H1 (cell line): ENCODE measurements at regions not wholly inside any gene's neighbourhood (a gene's known extent, or its start where the extent isn't known, plus 50 kb on each side); places are given as distances from the start of the nearest gene placed in this dataset.

Source experiments
- CBX5 ChIP-seq: fragments of 300-800, 300-1000 bp; sonication (generic); IDR thresholded peaks from 2 replicates; pipeline ENCODE4 v1.7.1; 2016; ENCODE audit warnings: antibody characterized with exemption, low read length, low read depth
- CHD2 ChIP-seq: IDR thresholded peaks from 2 replicates; pipeline ENCODE4 v1.6.1; 2012; ENCODE audit warnings: low read length, improper control_type of control experiment
- EZH2 ChIP-seq: fragments of 200-600 bp; sonication (generic); IDR thresholded peaks from 2 replicates; pipeline ENCODE4 v1.7.1; 2012; ENCODE audit warnings: low read depth, mild to moderate bottlenecking, moderate library complexity, low read length, inconsistent platforms; ENCODE audit not compliant: severe bottlenecking
- GABPA ChIP-seq: IDR thresholded peaks from 2 replicates; pipeline ENCODE4 v1.6.1; 2011; ENCODE audit warnings: mild to moderate bottlenecking, low read length, moderate library complexity, borderline replicate concordance; ENCODE audit not compliant: insufficient read depth
- GTF2F1 ChIP-seq: IDR thresholded peaks from 2 replicates; pipeline ENCODE4 v1.6.1; 2012; ENCODE audit warnings: low read depth, low read length, improper control_type of control experiment, borderline replicate concordance
- NANOG ChIP-seq: IDR thresholded peaks from 2 replicates; pipeline ENCODE4 v1.6.1; 2011; ENCODE audit warnings: low read length, low read depth, mild to moderate bottlenecking, inconsistent platforms; ENCODE audit not compliant: insufficient read depth, poor library complexity, severe bottlenecking
- POLR2A ChIP-seq, 2 experiments: IDR thresholded peaks; 1 replicate in 1 of 2; 2 replicates in 1 of 2; pipeline ENCODE4 v1.6.1; 2011; ENCODE audit warnings: low read depth in 2 of 2, low read length in 2 of 2, mild to moderate bottlenecking in 2 of 2; ENCODE audit errors: control extremely low read depth in 1 of 2
- RFX5 ChIP-seq: IDR thresholded peaks from 2 replicates; pipeline ENCODE4 v1.6.1; 2011; ENCODE audit warnings: low read depth, low read length, improper control_type of control experiment, borderline replicate concordance
- RNF2 ChIP-seq: fragments of 200-900, 300-1000 bp; sonication (generic); IDR thresholded peaks from 2 replicates; pipeline ENCODE4 v1.7.1; 2016; ENCODE audit warnings: borderline replicate concordance, low read depth, mild to moderate bottlenecking, antibody characterized with exemption, low read length; ENCODE audit not compliant: poor library complexity, severe bottlenecking; ENCODE audit errors: missing control alignments
- SIN3A ChIP-seq, 2 experiments: IDR thresholded peaks in 1 of 2; conservative IDR thresholded peaks in 1 of 2; 2 replicates each; pipeline ENCODE4 v1.6.1; 2011 to 2012; ENCODE audit warnings: low read length in 2 of 2, improper control_type of control experiment in 1 of 2, low read depth in 1 of 2, mild to moderate bottlenecking in 1 of 2
- SIRT6 ChIP-seq: IDR thresholded peaks from one replicate; pipeline ENCODE4 v1.7.1; 2012; ENCODE audit warnings: low read length, inconsistent platforms
- TF ChIP-seq, protein P1 (sequence below), 3 experiments: IDR thresholded peaks; 1 replicate in 2 of 3; 2 replicates in 1 of 3; pipeline versions ENCODE4 v1.5.1 to v1.6.1; 2011; ENCODE audit warnings: low read length in 3 of 3, mild to moderate bottlenecking in 3 of 3, inconsistent platforms in 2 of 3, low read depth in 1 of 3, moderate library complexity in 1 of 3; ENCODE audit not compliant: insufficient read depth in 1 of 3; ENCODE audit errors: control extremely low read depth in 1 of 3

DNA sequence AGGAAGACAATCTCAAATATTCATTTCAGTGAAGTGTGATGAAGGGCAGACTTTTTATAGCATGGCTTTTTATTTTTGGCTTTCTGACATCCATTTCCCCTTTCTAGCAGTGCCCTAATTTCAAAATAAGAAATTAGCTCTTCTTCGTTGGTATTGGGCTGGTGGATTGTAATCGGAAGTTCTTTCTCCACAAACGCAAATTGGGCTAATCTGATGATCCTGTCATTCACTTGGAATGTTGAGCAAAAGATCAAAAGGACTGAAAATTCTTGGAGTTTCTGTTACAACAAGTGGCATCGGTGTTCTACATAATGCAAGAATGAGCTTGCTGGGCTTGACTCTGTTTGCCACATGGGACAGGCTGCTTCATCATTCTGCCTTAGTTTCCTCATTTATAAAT lies 1182.8 kb downstream of the FLRT2 start:
- TF ChIP-seq, protein P1, sequence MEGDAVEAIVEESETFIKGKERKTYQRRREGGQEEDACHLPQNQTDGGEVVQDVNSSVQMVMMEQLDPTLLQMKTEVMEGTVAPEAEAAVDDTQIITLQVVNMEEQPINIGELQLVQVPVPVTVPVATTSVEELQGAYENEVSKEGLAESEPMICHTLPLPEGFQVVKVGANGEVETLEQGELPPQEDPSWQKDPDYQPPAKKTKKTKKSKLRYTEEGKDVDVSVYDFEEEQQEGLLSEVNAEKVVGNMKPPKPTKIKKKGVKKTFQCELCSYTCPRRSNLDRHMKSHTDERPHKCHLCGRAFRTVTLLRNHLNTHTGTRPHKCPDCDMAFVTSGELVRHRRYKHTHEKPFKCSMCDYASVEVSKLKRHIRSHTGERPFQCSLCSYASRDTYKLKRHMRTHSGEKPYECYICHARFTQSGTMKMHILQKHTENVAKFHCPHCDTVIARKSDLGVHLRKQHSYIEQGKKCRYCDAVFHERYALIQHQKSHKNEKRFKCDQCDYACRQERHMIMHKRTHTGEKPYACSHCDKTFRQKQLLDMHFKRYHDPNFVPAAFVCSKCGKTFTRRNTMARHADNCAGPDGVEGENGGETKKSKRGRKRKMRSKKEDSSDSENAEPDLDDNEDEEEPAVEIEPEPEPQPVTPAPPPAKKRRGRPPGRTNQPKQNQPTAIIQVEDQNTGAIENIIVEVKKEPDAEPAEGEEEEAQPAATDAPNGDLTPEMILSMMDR (IDR thresholded peaks at IDR 0.05; ENCODE audit: control extremely low read depth in 1 of 3, insufficient read depth in 1 of 3, low read depth in 1 of 3, low read length in 3 of 3) = no peak
- TF ChIP-seq CHD2 (no peak), CBX5 (no peak), SIN3A (conservative IDR thresholded peaks at IDR 0.05 in 1 of 2, IDR thresholded peaks at IDR 0.05 in 1 of 2; ENCODE audit: low read depth in 1 of 2, low read length in 2 of 2) (no peak), NANOG (no peak), RFX5 (no peak), EZH2 (no peak), POLR2A (IDR thresholded peaks at IDR 0.05; ENCODE audit: control extremely low read depth in 1 of 2, low read depth in 2 of 2, low read length in 2 of 2) (no peak), GTF2F1 (no peak), GABPA (no peak), SIRT6 (no peak), RNF2 (no peak)
